ENCODE measurements at regions not wholly inside any gene's neighbourhood (a gene's known extent, or its start where the extent isn't known, plus 50 kb on each side); places are given as distances from the start of the nearest gene placed in this dataset.

DNA sequence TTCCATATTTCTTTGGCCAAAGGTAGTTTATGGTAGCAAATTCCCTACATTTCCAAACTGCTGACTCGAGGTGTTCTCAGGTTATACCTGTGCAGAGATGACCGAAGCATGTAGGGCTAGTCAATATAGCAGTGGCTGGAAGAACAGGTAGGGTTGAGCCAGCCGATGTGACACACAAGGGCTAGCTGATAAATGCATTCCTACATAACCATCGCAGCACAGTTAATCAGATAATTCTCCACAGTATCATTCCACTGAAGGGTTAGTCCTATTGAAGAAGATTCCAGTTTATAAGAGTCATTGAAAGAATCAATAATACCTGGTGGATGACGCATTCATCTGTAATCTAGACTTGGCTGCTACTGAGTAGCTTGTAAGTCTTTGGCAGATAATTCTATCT is 220.0 kb downstream of the KIF20B start:
- Histone ChIP-seq H3K27ac (ENCODE audit: low read length) (no peak overlapping the region), H3K9ac (ENCODE audit: low read length) (no peak overlapping the region), H3K36me3 (ENCODE audit: control insufficient read depth, low read depth, low read length) (no peaks in the 10 kb centered on the region), H3K4me1 (ENCODE audit: control insufficient read depth, low read depth, low read length) (no peaks in the 10 kb centered on the region), H3K9me3 (ENCODE audit: control insufficient read depth, low read depth, low read length) (no peaks in the 10 kb centered on the region), H3K4me3 (ENCODE audit: low read length) (no peak overlapping the region), H3K27me3 (ENCODE audit: control insufficient read depth, insufficient read depth, low read length) (no peaks in the 10 kb centered on the region)

DNA sequence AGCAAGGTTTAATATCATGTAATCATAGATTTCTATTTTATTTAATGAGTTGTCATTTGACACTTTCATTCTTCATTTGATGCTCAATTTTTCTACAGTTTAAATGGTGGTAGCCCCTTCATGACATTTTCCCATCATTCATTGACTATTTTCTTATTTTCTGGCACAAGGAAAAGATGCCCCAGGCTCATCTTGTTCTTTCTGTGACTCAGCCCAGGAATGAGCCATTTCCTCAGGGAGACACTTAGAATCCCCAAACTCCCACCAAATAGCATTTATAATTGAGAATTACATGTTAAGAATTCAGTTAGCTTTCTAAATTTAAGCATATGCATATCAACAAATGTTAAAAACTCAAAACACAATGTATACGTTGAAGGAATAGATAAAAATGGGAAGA is 222.3 kb downstream of the KIF20B start:
- Histone ChIP-seq H3K4me1 (ENCODE audit: control insufficient read depth, low read depth, low read length) (no peaks in the 10 kb centered on the region), H3K36me3 (ENCODE audit: control insufficient read depth, low read depth, low read length) (no peaks in the 10 kb centered on the region), H3K4me3 (ENCODE audit: low read length) (no peak overlapping the region), H3K27ac (ENCODE audit: low read length) (no peak overlapping the region), H3K27me3 (ENCODE audit: control insufficient read depth, insufficient read depth, low read length) (no peaks in the 10 kb centered on the region), H3K9me3 (ENCODE audit: control insufficient read depth, low read depth, low read length) (no peaks in the 10 kb centered on the region), H3K9ac (ENCODE audit: low read length) (no peak overlapping the region)

DNA sequence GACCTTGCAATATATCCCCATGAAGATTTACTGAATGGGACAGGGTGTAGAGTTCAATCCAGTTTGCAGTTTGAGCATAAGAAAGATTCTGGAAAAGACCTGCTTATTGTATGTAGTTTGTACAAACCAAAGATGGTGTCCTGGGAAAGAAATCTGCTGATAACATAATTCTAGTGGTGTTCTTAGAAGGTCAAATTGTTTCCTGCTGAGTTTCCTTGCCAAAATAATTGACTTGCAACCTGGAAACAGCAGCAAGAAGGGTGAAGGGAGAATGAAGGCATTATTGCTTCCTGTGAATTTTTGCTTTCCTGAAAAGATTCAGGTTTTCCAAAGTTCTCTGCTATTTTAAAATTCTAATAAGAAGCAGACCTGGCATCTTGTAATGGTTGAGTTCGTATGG is 222.9 kb downstream of the KIF20B start:
- Histone ChIP-seq H3K4me1 (ENCODE audit: control insufficient read depth, low read depth, low read length) (no peaks in the 10 kb centered on the region), H3K9ac (ENCODE audit: low read length) (no peak overlapping the region), H3K9me3 (ENCODE audit: control insufficient read depth, low read depth, low read length) (no peaks in the 10 kb centered on the region), H3K36me3 (ENCODE audit: control insufficient read depth, low read depth, low read length) (no peaks in the 10 kb centered on the region), H3K4me3 (ENCODE audit: low read length) (no peak overlapping the region), H3K27me3 (ENCODE audit: control insufficient read depth, insufficient read depth, low read length) (no peaks in the 10 kb centered on the region), H3K27ac (ENCODE audit: low read length) (no peak overlapping the region)

DNA sequence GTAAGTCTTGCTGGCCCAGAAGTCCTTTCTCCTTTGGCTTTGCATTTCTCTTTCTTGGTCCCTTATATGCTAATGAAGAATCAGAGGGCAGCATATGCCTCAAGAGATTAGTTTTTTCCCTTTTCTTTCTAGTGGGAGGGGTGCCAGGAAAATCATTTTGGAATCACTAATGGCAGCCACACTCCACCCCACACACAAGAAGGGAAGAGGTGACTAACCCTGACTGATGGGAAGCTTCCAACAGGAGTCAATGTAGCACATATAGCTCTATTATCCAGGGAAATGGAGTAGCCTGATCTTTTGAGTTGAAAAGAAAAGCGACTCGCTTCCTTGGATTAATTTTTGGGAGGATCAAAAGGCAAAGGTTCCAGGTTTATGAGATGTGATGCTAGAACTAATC is 225.3 kb downstream of the KIF20B start:
- no peaks in the 10 kb centered on the region for H3K36me3 ChIP-seq (ENCODE audit: control insufficient read depth, low read depth, low read length)

DNA sequence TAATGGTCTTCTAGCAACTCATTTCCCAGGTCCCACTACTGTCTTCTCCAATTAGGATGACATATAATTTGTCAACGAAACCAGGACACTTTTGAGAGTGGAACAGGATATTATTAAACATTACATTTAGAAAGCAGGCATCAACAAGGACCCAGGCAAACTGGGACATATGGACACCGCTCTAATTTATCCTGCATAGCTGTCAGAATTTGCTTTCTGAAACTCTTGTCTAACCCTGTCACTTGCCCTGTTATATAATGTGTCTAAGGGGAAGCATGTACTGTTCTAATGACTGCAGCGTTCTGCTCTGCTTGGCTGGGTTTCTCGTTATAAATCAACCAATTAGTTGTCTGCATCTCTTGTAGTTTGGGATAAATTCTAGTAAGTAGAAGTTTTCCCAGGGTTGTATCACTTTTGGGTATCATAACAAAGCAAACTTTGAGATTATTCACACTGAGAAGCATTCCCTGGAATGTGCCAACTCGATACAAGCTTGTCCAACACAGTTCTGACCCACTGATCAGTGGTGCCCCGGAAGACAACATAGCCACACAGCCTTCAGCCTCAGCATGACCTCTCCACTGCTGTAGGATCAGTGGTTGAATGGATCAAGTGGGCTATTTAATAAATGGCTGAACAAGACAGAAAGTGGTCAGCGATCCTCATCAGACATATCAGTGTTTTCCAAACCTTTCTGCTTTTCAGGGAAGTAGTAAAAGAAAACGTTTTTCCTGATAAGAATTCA is 228.1 kb downstream of the KIF20B start:
- H3K36me3 ChIP-seq (ENCODE audit: control insufficient read depth, low read depth, low read length) = no peaks in the 10 kb centered on the region
- H3K4me1 ChIP-seq (ENCODE audit: control insufficient read depth, low read depth, low read length) = no peaks in the 10 kb centered on the region
- H3K27me3 ChIP-seq (ENCODE audit: control insufficient read depth, insufficient read depth, low read length) = no peaks in the 10 kb centered on the region
- H3K9me3 ChIP-seq (ENCODE audit: control insufficient read depth, low read depth, low read length) = no peaks in the 10 kb centered on the region
- no peak overlapping the region for H3K27ac ChIP-seq (ENCODE audit: low read length)
- H3K9ac ChIP-seq (ENCODE audit: low read length) = no peak overlapping the region
- H3K4me3 ChIP-seq (ENCODE audit: low read length) = no peak overlapping the region

More for the DNA sequence above, 225.3 kb downstream of the KIF20B start:
- no peak overlapping the region for H3K27ac ChIP-seq (ENCODE audit: low read length)
- no peak overlapping the region for H3K9ac ChIP-seq (ENCODE audit: low read length)
- H3K9me3 ChIP-seq (ENCODE audit: control insufficient read depth, low read depth, low read length) = no peaks in the 10 kb centered on the region
- no peaks in the 10 kb centered on the region for H3K4me1 ChIP-seq (ENCODE audit: control insufficient read depth, low read depth, low read length)
- no peaks in the 10 kb centered on the region for H3K27me3 ChIP-seq (ENCODE audit: control insufficient read depth, insufficient read depth, low read length)
- H3K4me3 ChIP-seq (ENCODE audit: low read length) = no peak overlapping the region

DNA sequence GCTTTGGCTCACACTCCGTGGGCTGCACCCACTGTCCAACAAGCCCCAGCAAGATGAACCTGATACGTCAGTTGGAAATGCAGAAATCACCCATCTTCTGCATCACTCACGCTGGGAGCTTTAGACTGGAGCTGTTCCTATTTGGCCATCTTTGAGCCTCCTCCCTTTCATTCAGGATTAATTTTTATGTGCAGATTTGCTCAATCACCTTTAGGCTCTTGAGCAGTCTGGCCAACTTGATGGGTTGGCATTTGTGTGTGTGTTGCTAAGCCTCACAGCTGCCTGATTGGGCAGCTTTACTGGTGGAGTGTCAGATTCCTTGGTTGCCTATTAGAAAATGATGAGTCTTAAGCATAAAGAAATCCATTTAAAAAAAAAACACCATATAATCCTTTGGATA is 236.1 kb downstream of the KIF20B start:
- H3K27me3 ChIP-seq (ENCODE audit: control insufficient read depth, insufficient read depth, low read length) = no peaks in the 10 kb centered on the region
- H3K36me3 ChIP-seq (ENCODE audit: control insufficient read depth, low read depth, low read length) = no peaks in the 10 kb centered on the region
- H3K4me1 ChIP-seq (ENCODE audit: control insufficient read depth, low read depth, low read length) = no peaks in the 10 kb centered on the region
- H3K4me3 ChIP-seq (ENCODE audit: low read length) = no peak overlapping the region
- H3K9ac ChIP-seq (ENCODE audit: low read length) = no peak overlapping the region
- H3K27ac ChIP-seq (ENCODE audit: low read length) = no peak overlapping the region
- H3K9me3 ChIP-seq (ENCODE audit: control insufficient read depth, low read depth, low read length) = peaks cover 5% of the 10 kb centered on the region

DNA sequence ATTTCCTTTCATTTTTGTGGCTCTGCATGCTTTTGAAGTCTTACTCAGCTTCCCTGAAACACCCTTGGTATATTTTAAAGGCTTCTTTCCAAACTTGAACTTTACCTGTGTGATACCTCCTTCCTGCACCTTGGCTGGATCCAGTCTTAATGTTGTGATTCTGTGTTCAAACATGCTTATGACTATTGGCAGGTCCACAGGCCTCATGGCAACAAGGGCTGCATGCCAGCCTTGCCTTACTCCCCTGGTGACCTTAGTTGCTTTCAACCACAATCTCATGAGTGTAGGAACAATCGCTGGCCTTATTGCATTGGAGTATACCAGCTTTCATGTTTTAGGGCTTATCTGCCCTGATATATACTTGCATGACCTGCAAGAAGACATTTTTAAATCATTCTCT is 238.7 kb downstream of the KIF20B start:
- Histone ChIP-seq H3K27ac (ENCODE audit: low read length) (no peak overlapping the region), H3K9me3 (ENCODE audit: control insufficient read depth, low read depth, low read length) (peaks cover 5% of the 10 kb centered on the region), H3K36me3 (ENCODE audit: control insufficient read depth, low read depth, low read length) (no peaks in the 10 kb centered on the region), H3K4me3 (ENCODE audit: low read length) (no peak overlapping the region), H3K9ac (ENCODE audit: low read length) (no peak overlapping the region), H3K4me1 (ENCODE audit: control insufficient read depth, low read depth, low read length) (no peaks in the 10 kb centered on the region), H3K27me3 (ENCODE audit: control insufficient read depth, insufficient read depth, low read length) (no peaks in the 10 kb centered on the region)

DNA sequence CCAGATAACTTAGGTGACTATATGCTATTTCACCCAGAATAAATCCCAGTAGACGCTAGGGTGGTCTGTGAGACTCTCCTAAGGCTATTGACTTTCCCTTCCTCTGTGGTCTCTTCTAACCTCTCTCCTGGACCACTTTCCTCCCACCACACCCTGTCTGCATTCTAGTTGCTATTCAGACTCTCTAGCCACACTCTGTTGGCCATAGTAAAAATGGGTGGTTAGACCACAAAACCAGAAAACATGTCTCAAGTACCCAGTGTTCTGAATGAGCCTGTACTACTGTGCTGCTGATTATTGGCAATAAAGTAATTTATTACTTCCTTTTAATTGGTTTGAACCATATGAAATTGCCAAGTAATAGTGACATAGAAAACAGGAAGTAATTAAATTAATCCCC is 240.8 kb downstream of the KIF20B start:
- no peaks in the 10 kb centered on the region for H3K36me3 ChIP-seq (ENCODE audit: control insufficient read depth, low read depth, low read length)
- no peak overlapping the region for H3K4me3 ChIP-seq (ENCODE audit: low read length)
- H3K27me3 ChIP-seq (ENCODE audit: control insufficient read depth, insufficient read depth, low read length) = no peaks in the 10 kb centered on the region
- no peaks in the 10 kb centered on the region for H3K4me1 ChIP-seq (ENCODE audit: control insufficient read depth, low read depth, low read length)
- no peak overlapping the region for H3K27ac ChIP-seq (ENCODE audit: low read length)
- no peak overlapping the region for H3K9ac ChIP-seq (ENCODE audit: low read length)
- peaks cover 4% of the 10 kb centered on the region for H3K9me3 ChIP-seq (ENCODE audit: control insufficient read depth, low read depth, low read length)

DNA sequence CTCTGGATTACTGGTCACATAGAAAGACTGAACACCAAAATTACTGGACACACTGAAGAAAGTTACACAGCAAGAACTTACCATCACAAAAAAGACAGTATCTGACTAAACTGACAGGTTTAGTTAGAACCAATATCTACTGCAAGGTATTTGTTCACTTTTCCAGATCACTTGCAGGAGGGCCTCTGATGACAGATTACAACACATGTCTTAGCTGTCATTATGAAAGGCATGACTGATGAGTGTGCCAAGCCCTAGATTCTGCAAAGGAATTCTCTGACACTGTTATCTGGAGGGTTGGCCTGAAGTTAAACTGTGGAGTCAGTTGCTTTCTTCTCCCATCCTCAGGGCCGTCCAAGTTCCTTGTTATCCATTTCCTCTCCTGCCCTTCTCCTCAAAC is 242.7 kb downstream of the KIF20B start:
- H3K27me3 ChIP-seq (ENCODE audit: control insufficient read depth, insufficient read depth, low read length) = no peaks in the 10 kb centered on the region
- H3K36me3 ChIP-seq (ENCODE audit: control insufficient read depth, low read depth, low read length) = no peaks in the 10 kb centered on the region
- H3K4me1 ChIP-seq (ENCODE audit: control insufficient read depth, low read depth, low read length) = no peaks in the 10 kb centered on the region
- H3K27ac ChIP-seq (ENCODE audit: low read length) = no peak overlapping the region
- H3K9ac ChIP-seq (ENCODE audit: low read length) = no peak overlapping the region
- no peaks in the 10 kb centered on the region for H3K9me3 ChIP-seq (ENCODE audit: control insufficient read depth, low read depth, low read length)
- no peak overlapping the region for H3K4me3 ChIP-seq (ENCODE audit: low read length)

DNA sequence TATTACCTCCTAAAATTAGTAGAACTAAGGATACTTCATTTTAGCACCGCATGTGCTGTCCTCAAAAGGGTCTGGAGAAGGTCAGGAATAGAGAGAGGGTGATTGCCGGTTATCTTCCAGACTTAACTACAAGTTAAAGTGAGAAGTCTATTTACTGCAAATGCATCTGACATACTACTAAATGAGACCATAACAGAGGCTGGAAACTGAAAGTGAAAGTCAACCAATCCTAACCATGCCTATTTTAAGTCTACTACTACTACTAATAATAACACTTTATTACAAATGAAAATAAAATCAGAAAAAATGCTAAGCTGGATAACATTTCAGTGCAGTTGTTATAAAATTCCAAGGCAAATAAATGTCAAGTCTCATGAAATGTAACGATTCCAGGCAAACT is 244.7 kb downstream of the KIF20B start:
- Histone ChIP-seq H3K27ac (ENCODE audit: low read length) (no peak overlapping the region), H3K36me3 (ENCODE audit: control insufficient read depth, low read depth, low read length) (no peaks in the 10 kb centered on the region), H3K9me3 (ENCODE audit: control insufficient read depth, low read depth, low read length) (no peaks in the 10 kb centered on the region), H3K4me1 (ENCODE audit: control insufficient read depth, low read depth, low read length) (no peaks in the 10 kb centered on the region), H3K9ac (ENCODE audit: low read length) (no peak overlapping the region), H3K27me3 (ENCODE audit: control insufficient read depth, insufficient read depth, low read length) (no peaks in the 10 kb centered on the region), H3K4me3 (ENCODE audit: low read length) (no peak overlapping the region)

DNA sequence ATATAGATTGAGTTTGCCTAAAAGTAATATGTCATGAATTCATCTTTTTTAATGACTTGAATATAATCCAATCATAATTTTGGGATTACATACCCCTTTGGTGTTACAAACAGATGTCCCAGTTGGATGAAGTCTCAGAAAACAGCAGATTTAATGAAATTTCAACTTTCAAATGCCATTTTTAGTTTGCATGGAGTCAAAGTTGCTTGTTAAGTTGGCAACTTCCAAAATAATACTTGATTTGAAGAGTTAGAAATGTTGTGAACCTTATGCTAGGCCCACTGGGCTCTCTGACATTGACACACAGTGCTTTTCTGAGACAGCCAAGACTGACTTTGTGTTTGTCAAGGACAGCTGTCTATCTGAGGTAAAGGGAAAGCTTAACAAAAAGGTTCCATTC is 248.1 kb downstream of the KIF20B start:
- Histone ChIP-seq H3K4me3 (ENCODE audit: low read length) (no peak overlapping the region), H3K27me3 (ENCODE audit: control insufficient read depth, insufficient read depth, low read length) (no peaks in the 10 kb centered on the region), H3K9ac (ENCODE audit: low read length) (no peak overlapping the region), H3K9me3 (ENCODE audit: control insufficient read depth, low read depth, low read length) (no peaks in the 10 kb centered on the region), H3K36me3 (ENCODE audit: control insufficient read depth, low read depth, low read length) (no peaks in the 10 kb centered on the region), H3K4me1 (ENCODE audit: control insufficient read depth, low read depth, low read length) (no peaks in the 10 kb centered on the region), H3K27ac (ENCODE audit: low read length) (no peak overlapping the region)

DNA sequence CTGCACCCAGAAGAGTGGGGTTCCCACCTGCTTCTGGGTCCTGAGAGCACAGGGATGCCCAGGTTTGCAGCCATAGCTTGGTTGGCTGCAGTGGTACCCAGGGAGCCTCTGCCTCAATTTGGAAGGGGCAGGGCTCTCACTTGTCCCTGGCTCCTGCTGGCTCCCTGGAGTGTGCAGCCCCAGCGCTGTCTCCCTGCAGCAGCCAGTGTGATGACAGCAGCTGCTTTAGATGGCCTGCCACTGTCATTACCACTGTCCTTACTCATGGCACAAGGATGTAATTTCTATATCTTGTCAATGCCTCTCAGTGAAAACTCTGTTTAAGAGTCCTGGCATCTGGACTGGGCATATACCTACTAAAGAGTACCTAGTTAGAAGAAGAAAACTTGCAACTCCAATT is 250.9 kb downstream of the KIF20B start:
- Histone ChIP-seq H3K9me3 (ENCODE audit: control insufficient read depth, low read depth, low read length) (no peaks in the 10 kb centered on the region), H3K4me3 (ENCODE audit: low read length) (no peak overlapping the region), H3K27me3 (ENCODE audit: control insufficient read depth, insufficient read depth, low read length) (no peaks in the 10 kb centered on the region), H3K36me3 (ENCODE audit: control insufficient read depth, low read depth, low read length) (no peaks in the 10 kb centered on the region), H3K9ac (ENCODE audit: low read length) (no peak overlapping the region), H3K27ac (ENCODE audit: low read length) (no peak overlapping the region), H3K4me1 (ENCODE audit: control insufficient read depth, low read depth, low read length) (no peaks in the 10 kb centered on the region)
